SW480 (cell line): ENCODE measurements at regions not wholly inside any gene's neighbourhood (a gene's known extent, or its start where the extent isn't known, plus 50 kb on each side); places are given as distances from the start of the nearest gene placed in this dataset.

ENCODE experiments used
- DNase-seq: peaks from one replicate; pipeline ENCODE4 v3.0.0-alpha.2; 2016; ENCODE audit warnings: low spot score

- DNase-seq: no peak
Observed at GRCh38 chr7:106419455-106420182, 134.8 kb upstream of the NAMPT start.

DNA sequence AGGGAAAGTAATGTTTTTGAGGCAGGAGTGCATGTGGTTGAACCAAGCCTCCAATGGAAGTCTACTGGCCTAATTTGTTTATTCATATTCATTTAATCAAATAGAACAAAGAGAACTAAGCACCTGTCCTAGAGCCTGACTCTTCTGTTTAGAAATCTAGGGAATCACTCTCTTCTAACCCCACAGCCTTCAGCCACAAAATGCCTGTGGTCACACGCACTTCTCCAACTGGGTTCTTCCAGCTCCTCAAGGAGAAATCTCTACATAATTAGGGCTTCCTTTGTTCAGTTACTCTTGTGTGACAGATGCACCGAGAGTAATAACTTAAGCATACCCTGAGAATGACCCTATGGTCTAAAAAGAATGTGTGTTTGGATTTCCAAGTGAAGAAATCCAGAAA is 133.7 kb upstream of the NAMPT start:
- DNase-seq: no peak

DNA sequence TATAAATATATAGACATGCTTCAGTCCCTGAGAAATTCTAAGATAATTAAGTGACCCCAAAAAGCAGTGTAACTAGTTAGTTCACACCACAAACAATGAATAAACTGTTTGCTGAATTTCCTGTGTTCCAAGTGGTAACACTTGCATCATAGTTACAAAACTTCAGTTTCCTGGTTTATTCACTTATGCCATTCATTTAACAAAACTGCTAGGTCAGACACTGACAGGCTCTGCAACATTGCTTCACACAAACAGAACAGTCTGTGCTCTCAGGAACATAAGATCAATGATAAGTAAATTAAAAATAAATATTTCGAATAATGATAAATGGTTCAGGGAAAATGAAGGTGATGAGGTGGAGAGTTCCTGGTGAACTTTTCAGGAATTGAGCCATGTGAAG is 133.3 kb upstream of the NAMPT start:
- no peak for DNase-seq

- no peak for DNase-seq
Observed at GRCh38 chr7:106417273-106417902, 132.6 kb upstream of the NAMPT start.

GRCh38 chr7:106416430-106416829 is 131.6 kb upstream of the NAMPT start:
- DNase-seq: no peak

DNA sequence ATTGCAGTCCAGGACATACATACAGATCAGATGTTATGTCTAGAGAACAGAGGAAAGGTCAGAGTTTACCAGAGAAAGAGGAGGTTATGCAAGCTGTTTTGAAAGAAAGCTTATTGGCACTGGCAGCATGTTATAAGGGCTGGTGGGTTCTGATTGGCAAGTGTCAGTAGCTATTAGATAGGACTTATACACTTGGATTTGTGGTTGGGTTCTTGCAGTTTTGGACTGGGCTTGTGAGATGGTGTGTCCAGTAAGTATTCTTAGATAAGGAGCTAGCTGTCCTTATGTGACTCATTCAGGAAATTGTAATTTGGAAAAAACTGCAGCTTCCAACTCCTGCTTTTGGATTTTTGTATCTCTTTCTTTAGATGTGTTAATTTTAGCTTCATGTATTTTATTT is 130.7 kb upstream of the NAMPT start:
- DNase-seq: no peak

GRCh38 chr7:106413446-106413845 is 128.7 kb upstream of the NAMPT start:
- no peak for DNase-seq

DNA sequence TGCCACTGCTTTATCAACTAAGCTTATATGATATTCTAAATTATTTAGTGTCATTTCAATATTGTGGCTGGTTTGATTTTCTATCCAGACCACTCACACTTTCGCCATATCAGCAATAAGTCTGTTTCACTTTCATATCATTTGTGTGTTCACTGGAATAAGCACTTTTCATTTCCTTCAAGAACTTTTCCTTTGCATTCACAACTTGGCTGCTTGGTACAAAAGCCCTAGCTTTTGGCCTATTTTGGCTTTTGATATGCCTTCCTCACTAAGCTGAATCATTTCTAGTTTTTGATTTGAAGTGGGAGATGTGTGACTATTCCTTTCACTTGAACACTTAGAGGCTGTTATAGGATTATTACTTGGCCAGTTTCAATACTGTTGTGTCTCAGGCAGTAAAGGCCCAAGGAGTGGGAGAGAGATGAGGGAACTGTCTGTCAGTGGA is 120.9 kb upstream of the NAMPT start:
- DNase-seq: no peak

- no peak for DNase-seq
Observed at GRCh38 chr7:106402898-106403297, 118.1 kb upstream of the NAMPT start.

DNA sequence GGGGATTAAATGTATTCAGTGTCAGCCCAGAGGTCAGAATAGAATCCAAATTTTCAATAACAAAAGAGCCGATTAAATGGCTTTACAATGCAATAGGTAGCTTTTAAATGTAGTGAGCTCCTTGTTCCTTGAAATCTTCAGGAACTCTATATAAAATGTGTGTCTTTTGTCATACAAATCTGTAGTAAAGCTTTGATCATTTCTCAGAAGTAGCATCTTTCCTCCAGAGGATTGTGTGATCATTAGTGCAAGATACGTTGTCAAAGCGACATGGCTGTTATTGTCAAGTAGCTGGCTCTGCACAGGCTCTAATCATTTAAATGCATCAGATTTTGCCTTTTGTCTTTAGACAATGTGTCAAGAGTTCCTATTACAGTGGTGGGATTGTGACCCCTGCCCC is 116.1 kb upstream of the NAMPT start:
- DNase-seq: no peak

GRCh38 chr7:106398786-106399185 is 114.0 kb upstream of the NAMPT start:
- no peak for DNase-seq

- no peak for DNase-seq
Observed at GRCh38 chr7:106397994-106398393, 113.2 kb upstream of the NAMPT start.

DNA sequence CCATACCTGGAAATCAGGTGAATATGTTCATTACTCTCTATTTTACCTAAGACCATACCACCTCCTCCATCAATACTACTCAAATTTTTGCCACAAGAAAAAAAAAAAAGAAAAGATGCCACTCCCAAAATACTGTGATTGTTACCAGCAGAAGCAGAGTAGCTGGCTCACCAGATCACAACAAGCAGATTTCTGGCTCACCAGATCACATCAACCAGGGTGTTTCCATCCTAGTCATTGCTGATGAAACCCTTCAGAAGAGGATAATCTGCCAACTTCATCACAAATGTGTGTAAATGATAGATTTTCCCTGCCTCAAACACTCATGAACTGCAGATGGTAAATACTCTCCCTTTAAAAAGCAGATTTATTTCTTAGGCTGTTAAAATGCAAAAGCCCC is 109.7 kb upstream of the NAMPT start:
- no peak for DNase-seq

GRCh38 chr7:106393564-106394251 is 108.9 kb upstream of the NAMPT start:
- DNase-seq: no peak

DNA sequence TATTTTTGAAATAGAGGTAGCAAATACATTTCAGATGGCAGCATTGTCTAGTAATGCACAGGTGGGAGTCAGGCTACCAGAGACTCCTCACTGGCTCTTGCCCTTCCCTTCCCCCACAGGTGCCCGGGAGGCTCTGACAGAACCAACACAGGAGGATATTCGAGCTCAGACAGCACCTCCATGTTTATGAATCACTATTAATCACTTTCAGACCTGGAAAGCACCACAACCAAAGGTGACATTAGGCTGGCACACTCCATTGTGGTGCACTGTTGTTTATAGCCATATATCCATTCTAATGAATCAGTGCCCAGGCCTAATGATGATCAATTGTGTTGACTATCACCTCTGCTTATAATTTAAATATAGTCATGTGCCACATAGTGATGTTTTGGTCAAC is 107.8 kb upstream of the NAMPT start:
- DNase-seq: no peak

- no peak for DNase-seq
Observed at GRCh38 chr7:106392144-106392543, 107.4 kb upstream of the NAMPT start.

DNA sequence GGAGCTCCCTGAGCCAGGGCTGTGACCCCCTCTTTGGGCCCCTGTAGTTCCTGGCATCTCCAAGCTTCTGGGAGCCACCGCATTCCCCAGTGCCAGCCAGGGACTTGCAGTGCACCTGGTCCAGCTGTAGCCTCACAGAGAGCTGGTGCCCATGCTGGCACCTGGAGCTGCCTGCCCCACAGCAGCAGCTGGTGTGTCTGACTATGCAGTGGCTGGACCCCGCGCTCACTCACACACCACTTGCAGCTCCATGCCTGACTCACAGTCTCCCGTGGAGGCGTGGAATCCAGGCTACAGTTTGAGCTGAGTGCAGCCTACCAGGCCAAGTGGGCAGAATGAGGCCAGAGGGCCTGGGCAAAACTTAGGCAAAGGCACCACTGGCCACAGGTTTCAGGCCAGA is 102.2 kb upstream of the NAMPT start:
- no peak for DNase-seq

DNA sequence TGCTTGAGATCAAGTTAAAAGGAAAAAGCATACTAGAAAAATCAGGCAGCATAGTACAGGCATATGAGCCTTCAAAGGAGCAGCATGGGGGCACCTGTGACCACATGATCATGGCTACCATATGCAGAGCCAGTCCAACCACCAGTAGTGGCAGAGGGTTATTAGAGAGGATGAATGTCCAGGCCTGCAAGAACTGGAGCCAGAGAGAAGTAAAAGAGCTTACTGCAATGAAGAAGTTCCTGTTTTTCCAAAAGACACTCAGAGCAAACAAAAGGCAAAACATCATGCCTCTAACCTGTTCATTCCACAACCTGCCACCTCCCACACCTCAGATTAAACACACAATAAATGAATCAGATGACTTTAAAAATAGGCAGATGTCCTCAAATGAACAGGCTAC is 99.6 kb upstream of the NAMPT start:
- DNase-seq: no peak

GRCh38 chr7:106382929-106383328 is 98.1 kb upstream of the NAMPT start:
- DNase-seq: no peak

- DNase-seq: no peak
Observed at GRCh38 chr7:106382129-106382528, 97.3 kb upstream of the NAMPT start.

GRCh38 chr7:106381252-106381651 is 96.5 kb upstream of the NAMPT start:
- DNase-seq: no peak

GRCh38 chr7:106377847-106378361 is 93.1 kb upstream of the NAMPT start:
- no peak for DNase-seq
